ENCODE measurements at regions not wholly inside any gene's neighbourhood (a gene's known extent, or its start where the extent isn't known, plus 50 kb on each side); places are given as distances from the start of the nearest gene placed in this dataset.

DNA sequence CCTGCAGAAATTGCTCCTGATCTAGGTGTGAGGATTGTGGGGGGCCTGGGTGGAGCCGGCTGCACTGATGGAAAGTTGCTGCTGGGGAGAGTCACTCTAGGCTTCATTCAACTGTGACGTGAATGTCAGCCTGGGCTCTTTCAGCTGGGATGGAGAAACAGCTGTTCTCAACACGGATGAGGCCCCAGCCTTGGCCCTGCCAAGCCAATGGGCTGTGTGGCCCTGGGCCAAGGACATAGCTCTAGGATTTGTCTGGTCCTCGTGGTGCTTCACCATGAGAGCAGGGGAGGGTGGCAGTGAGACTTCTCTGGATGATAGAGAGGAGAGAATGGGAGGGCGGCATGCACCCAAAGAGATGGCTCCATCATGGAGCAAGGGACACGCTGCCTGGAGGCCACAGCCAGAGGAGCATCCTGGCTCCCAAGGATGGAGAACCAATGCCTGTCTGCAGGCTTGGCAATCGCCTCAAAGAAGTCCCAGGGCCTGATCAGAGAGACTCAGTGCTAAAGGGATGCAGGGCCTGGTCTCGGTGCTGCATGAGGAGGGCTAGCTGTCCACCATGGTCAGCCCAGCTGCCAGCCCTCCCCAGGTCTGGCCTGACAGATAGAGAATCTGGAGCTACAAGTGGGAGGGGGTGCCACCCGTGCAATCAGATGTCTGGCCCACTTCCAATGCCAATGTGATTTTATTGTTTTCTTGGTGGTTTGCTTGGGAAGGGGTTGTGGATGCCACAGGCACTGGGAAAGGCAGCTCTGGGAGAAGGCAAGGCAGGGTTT is 141.0 kb downstream of the GADD45G start:
- no peak for DNase-seq (ENCODE audit: low read depth, low spot score)

DNA sequence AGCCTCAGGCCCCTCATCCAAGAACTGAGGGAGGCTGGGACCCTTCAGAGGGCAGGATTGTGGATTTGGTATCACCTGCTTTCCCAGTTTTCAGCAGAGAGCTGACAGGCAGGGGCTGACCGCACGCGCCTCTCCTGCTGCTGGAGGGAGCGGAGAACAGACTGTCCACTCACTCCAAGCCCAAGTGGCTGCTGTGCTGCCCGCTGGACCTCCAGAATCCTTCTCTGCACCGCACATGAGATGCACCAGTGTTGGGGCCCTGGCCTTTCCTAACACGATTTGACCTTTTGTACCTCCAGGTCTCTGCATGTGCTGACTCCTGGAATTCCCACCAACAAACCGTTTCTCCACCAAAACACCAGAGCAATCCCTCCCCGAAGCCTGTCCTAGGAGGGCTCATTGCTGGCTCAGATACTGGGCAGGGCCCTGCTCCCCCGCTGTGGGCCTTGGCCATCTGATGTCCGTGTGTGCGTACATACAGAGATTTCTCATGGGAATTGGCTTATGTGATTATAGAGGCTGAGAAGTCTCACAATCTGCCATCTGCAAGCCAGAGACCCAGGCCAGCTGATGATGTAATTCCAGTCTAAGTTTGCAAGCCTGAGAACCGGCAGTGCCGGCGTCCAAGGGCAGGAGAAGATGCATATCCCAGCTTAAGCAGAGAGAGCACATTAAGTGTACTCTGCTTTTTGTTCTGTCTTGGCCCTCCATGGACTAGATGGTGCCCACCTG is 141.7 kb downstream of the GADD45G start:
- no peak for DNase-seq (ENCODE audit: low read depth, low spot score)

DNA sequence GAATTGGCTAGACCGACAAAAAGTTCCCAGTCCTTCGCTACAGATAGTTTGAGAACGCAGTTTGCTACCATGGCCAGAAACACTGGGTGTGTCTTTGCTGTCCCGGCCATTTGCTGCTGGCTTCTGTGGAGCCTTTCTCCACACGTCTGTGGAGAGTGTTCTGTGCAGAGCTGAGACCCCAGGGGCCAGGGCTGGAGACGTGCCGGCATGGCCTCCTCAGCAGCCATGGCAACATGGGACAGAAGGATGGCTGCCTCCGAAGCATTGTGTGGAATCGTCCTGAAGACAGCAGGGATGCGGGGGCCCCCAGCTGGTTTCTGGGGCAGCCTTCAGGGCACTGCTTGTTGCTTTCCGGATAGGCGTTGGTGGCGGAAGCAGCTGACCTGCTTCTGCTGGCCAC is 142.8 kb downstream of the GADD45G start:
- DNase-seq (ENCODE audit: low read depth, low spot score) = no peak

GRCh38 chr9:89748021-89748670 is 143.3 kb downstream of the GADD45G start:
- DNase-seq (ENCODE audit: low read depth, low spot score) = no peak

DNA sequence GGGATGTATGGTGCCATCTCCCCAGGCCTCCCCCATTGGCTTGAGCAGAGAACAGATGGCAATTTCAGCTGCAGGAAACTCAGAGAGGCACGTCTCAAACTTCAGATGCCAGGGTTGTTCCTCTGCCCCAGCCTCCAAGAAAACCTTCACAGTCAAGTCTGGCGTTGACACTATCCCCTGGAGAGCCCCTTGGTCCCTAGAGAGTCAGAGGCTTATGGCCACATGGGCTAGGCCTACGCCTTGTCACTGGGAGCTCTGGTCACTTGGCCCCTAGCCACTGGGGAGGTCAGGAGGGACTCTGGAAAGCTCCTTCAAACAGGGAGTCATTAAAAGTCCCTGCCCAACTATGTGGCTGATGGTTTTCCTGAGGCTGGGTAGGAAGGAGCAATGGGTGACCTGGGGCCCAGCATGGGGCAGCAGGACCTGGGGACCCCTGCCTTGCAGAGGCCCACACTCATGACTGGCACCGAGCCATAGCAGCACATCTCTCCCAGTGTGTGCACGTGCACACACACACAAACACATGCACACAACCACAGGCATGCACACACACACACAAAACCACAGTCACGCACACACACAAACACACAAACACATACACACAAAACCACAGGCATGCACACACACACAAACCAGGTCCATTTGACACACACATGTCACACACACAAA is 144.2 kb downstream of the GADD45G start:
- DNase-seq (ENCODE audit: low read depth, low spot score) = no peak

DNA sequence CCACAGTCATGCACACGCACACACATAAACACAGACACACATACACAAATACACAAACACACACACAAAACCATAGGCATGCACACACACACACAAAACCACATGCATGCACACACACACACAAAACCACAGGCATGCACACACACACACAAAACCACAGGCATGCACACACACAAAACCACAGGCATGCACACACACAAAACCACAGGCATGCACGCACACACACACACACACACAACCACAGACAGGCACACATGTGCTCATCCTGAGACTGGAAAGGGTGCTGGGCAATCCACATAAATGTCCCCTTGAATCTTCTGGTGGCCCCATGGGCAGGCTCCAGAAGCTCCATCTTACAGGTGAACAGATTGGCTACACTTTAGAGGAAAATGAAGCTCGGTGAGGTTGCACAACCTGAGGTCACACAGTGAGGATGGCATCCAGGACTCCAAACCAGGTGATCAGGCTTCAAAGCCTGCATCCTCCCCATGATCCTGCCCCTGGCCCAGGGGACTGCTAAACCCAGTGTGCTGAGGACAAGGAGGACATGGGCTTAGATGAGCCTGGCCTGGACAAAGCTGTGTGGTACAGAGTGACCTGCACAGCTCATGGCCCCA is 144.8 kb downstream of the GADD45G start:
- DNase-seq (ENCODE audit: low read depth, low spot score) = peak; percentile 15

DNA sequence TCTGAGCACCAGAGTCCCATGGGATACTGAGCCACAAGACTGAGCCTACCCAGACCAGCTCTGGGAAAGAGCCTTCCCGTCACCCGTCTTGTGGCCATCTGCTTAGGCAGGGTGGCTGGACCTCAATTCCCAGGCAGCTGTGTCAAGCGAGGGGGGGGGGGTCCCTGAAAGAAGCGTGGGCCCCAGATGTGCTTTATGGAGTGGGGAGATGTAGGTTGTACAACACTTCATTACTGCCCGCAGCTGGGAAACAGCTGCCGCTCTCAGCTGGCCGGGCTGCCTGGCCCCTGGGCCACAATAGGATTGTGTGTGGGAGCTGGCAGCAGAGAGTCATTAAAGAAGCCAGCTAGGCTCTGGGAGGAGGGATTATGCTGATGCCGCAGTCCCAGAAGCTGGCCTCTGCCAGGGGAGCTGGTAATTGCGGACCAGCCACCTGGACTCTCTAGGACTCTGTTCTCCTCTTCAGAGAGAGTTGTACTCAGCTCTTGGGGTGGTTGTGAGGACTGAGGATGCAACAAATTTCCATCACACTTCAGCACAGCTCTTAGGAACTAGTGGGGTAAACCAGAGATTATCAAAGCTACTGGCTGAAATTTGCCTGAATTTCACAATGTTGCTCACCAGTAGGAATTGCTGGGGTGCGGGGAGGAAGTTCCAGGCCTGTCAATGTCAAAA is 145.4 kb downstream of the GADD45G start:
- DNase-seq (ENCODE audit: low read depth, low spot score) = peak; percentile 33

- DNase-seq (ENCODE audit: low read depth, low spot score) = no peak
Measured at GRCh38 chr9:89751079-89751825, 146.4 kb downstream of the GADD45G start.

DNA sequence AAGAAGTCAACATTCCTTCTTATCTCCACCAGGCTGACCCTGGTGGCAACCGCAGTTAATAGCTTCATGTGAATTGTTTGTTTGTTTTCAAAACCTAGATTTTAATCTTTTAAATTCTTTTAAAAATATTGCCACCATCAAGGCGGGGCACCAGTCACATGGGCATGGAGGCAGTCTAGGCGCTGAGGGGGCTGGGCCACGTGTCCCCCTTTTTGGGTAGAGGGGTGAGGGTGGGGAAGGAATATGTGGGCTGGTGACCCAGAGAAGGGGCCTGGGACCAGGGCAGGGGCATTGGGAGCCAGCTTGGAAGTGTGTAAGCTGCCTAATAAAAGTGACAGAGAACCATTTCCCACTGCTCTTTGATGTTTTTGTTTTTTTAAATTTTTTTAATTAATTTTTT is 147.3 kb downstream of the GADD45G start:
- DNase-seq (ENCODE audit: low read depth, low spot score) = no peak

- no peak for DNase-seq (ENCODE audit: low read depth, low spot score)
Measured at GRCh38 chr9:89753472-89754055, 148.8 kb downstream of the GADD45G start.

GRCh38 chr9:89754193-89754592 is 149.4 kb downstream of the GADD45G start:
- DNase-seq (ENCODE audit: low read depth, low spot score) = no peak

DNA sequence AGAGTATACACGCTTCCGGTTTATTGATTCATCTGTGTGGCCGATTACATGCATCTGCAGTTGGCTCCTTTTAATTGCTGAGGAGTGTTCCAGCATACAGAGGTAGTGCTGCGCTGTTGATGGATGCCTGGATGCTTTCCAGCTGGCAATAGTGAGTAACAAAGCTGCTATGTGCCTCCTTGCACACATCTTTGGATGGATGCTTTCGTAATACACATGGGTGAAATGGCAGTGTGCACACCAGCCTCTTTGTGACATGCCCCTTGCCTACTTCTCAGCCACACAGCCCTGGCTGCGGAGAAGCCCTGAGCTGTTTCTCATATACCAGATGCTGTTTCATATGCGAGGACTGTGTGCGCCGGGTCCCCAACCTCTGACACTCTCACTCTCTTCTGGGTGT is 151.0 kb downstream of the GADD45G start:
- DNase-seq (ENCODE audit: low read depth, low spot score) = peak; percentile 84

DNA sequence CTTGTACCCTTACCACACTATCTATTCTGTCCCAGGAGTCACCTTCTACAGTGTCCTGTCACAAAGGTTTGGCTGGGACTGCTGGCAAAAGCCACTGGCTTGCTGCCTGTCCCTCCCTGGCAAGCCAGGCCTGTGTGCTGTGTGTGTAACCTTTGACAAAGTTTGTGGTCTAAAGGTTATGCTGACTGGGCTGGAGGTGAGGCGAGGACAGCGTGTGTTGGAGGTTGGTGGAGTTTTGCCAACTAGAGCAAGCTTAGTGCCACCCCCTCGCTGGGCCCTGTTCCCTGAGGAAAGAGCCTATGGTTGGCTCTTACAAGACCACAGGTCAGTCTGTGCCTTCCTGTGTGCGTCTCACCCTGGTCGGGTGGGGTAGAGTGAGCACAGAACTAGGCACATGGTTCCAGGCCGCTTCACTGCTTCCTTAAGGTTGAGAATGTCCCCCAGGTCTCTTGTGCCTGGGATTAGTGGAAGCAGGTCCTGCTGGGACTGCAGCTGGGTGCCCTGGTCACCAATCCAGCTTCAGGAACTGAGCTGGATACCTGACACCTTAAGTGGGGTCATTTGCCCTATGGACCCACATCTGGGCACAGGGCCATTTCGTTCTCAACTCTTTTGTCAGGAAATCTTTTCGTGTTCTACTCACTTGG is 152.2 kb downstream of the GADD45G start:
- no peak for DNase-seq (ENCODE audit: low read depth, low spot score)

DNA sequence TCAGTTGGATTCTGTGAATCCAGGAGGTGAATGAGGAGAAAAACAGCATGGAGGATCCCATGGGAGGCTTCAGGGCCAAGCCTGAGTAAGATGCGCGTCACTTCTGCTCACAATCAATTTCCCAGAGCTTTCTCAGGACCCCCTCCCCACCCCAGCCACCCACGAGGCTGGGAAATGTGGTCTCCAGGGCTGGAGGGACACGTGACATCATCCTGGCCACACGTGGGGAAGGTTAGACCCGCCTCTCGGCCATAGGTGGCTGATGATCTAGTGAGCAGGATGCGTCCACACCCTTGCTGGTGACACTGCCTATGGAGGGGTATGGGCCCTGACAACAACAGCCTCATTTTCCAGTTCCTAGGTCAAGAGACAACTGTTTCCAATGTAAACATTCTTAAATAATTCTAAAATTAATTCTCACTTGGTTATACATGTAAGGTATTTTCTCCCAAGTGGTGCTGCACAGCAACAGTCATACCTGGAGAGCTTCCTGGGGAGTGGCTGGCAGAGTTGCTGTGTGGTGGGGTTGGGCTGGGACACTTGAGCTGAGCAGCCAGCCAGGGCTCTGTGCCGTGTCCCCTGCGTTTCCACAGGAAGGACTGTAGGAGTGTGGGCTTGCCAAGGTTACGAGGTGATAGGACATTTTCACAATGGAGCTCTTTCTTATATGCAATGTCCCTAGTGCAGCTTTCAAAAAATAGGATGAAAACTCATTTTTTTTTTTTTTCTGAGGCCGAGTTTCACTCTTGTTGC is 153.1 kb downstream of the GADD45G start:
- no peak for DNase-seq (ENCODE audit: low read depth, low spot score)

DNA sequence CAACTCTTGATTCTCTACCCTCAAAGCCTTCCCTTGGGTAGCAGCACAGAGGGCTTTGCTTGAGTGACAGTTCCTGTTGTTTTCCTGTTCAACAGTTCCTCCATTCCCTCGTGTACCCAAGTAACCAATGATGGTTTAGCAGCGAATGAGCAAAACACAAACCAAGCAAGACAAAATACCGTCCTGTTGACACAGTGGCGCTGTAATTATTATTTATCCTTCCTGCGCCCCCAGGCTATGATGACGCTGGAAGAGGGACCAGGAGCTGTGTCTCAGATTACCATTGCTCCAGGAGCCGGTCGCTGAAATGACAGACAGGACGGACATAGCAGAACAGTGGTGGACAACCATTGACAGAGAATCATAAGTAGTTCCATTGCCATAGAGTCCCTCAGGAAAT is 154.8 kb downstream of the GADD45G start:
- no peak for DNase-seq (ENCODE audit: low read depth, low spot score)

DNA sequence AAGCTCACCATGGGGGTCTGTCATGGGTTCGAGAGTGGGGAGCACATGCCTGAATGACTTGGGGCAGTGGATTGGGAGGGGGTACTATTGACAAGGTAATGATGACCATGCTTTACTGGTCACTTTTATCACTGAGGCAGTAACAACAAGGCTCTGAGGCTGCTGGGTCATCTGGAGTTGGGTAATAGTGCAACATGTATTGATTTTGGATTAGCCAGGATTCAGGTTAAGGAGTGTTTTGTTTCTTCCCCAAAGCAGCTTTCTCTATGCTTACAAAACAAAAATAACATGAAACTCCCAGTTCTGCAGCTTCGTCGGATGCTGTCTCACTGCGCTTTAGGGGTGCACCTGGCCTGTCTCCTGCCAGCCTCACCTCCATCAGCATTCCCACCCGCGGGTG is 155.3 kb downstream of the GADD45G start:
- DNase-seq (ENCODE audit: low read depth, low spot score) = no peak

DNA sequence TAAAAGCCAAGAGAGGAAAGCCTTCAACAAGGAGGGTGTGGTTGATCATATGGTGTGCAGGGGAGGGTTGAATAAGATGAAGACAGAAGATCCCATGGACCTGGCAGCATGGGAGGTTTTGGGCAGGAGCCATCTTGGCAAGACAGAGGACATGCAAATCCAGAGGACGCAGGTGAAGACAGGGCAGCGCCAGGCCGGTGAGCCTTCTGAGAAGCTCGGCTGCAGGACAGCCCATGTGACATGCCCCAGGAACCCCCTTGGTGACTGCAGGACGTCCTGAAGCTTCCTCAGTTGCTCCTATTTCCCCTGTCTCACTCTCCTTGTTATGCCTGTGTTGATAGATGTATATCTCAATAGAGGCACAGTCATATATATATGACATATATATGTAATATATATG is 159.4 kb downstream of the GADD45G start:
- DNase-seq (ENCODE audit: low read depth, low spot score) = no peak

DNA sequence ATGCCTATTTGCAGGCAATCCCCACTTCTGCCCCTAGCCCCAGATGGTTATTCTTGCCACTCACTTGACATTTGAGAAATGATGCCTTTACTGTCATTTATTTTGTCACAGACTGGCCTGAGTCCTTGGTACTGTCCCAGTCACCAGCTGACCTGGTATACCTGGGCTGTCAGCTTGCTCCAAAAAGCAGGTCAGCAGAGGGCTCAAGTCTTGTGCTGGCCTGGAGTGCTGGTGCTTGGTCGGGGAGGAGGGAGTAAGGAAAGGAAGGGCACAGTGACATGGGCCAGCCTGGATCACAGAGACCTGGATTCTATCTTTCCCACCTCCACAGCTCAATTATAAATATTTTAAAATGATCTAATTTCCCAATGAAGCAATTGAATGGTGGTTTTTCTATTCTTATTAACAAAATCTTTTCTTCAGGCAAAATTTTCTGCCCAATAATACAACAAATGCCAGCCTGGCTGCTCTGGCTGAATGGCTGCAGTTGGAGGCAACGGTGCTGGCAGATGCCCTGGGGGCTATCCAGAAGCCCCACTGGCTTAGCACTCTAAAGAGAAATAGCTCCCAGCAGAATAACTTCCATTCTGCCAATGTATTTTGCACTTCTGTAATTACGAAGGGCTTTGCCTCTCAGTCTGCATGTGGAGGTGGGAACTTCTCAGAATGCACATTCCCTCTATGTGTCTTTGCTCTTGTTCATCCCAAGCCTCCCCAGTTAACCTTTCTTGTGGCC is 160.6 kb downstream of the GADD45G start:
- no peak for DNase-seq (ENCODE audit: low read depth, low spot score)
